Thoracic aorta (tissue), 2 donors: ENCODE measurements at regions not wholly inside any gene's neighbourhood (a gene's known extent, or its start where the extent isn't known, plus 50 kb on each side); places are given as distances from the start of the nearest gene placed in this dataset.

Source experiments
- ATAC-seq: fragments of 150-250 bp; one replicate; pipeline ENCODE4 v1.8.0; 2017; ENCODE audit warnings: low read depth; ENCODE audit not compliant: insufficient number of reproducible peaks, low FRiP score
- DNase-seq: peaks from one replicate; pipeline ENCODE4 v3.0.0-alpha.2; 2020; ENCODE audit warnings: low spot score
- H3K27ac ChIP-seq, 2 donors: fragments of 200-600 bp; sonication (generic); 1 replicate in 1 of 2; 2 replicates in 1 of 2; pipeline ENCODE4 v1.5.1; 2016; ENCODE audit warnings: mild to moderate bottlenecking in 2 of 2, moderate library complexity in 2 of 2
- H3K27me3 ChIP-seq: fragments of 200-600 bp; sonication (generic); replicated peaks from 2 replicates; pipeline ENCODE4 v1.6.0; 2016; ENCODE audit warnings: mild to moderate bottlenecking; ENCODE audit not compliant: insufficient read depth
- H3K36me3 ChIP-seq: fragments of 200-600 bp; sonication (generic); one replicate; pipeline ENCODE4 v1.5.1; 2016
- H3K4me1 ChIP-seq, 2 donors: fragments of 200-600 bp; sonication (generic); 1 replicate in 1 of 2; 2 replicates in 1 of 2; pipeline versions ENCODE4 v1.5.1 to v1.6.0; 2016; ENCODE audit warnings: low read depth in 2 of 2, mild to moderate bottlenecking in 1 of 2; ENCODE audit not compliant: control insufficient read depth in 1 of 2
- H3K4me3 ChIP-seq: fragments of 200-600 bp; sonication (generic); 2 replicates; pipeline ENCODE4 v1.5.1; 2016; ENCODE audit warnings: mild to moderate bottlenecking
- H3K9me3 ChIP-seq: fragments of 200-600 bp; sonication (generic); 2 replicates; pipeline ENCODE4 v1.5.1; 2016
- CTCF ChIP-seq: fragments of 200-600 bp; sonication (generic); IDR thresholded peaks from one replicate; pipeline ENCODE4 v1.5.1; 2019; ENCODE audit warnings: antibody characterized with exemption

DNA sequence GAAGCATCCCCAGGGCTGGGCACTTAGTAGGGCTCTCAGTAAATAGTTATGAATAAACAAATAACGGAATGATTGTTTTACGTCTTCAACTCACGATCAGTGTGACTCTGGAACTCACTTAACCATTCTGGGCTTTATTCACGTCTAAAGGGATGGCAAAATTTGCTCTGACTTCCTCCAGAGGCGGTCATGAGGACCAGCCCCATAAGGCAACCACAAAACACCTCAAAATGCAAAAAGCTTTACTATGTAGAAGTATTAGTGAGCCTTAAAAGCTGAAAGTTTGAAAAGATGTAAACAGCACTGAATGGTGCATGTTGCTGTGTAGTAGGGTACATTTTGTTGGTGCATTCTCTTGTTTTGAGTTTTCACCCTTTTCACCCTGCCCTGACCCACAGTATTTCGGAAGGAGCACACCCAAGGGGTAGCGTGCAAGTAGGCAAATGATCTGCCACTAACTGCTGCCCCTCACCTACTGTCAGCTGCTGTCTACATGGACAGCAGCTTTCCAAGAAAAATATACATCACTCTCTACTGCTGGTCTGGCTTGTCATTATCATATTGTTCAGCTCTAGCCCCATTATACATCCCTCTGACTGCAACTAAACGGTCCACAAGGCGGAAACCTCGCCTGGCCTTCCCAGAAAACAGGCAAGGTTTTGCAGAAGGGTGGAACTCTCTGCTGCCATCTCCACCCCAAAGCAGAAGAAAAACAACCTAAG is 308.5 kb upstream of the PROK2 start:
- Histone ChIP-seq H3K27me3 (no peaks in the 10 kb centered on the region), H3K9me3 (no peaks in the 10 kb centered on the region), H3K4me3 (no peak overlapping the region), H3K27ac (no peak overlapping the region), H3K4me1 (peaks cover 0 to 14% of the 10 kb centered on the region in 2 donors), H3K36me3 (no peaks in the 10 kb centered on the region)
- DNase-seq, result no peak
- ATAC-seq, result no peak
- TF ChIP-seq CTCF, result no peak

GRCh38 chr3:72092778-72093177 is 307.8 kb upstream of the PROK2 start:
- no peak for TF ChIP-seq CTCF
- no peak for ATAC-seq

DNA sequence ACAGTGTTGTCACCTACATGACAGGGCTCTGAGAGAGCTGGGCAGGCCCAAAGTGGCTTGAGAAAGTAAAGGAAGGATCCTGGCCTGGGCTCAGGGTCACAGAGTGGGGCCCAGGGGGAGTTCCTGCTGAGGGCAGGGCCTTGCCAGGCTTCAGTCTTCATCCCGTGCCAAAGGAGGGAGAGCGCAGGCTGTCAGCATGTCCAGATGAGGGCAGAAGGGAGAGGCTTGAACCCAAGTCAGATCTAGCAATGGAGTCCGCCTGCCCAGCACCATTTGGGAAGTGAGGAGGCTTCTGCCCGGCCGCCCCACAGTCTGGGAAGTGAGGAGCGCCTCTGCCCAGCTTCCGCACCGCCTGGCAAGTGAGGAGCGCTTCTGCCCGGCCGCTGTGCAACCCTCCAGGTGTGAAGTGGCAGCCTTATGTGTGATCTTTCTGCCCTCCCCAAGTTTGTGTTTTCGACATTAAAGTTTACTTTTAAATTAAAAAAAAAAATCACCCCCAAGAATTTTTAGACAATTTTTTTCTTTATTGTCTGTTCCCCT is 303.6 kb upstream of the PROK2 start:
- DNase-seq (no peak), ATAC-seq (no peak)
- H3K27me3 ChIP-seq, result no peaks in the 10 kb centered on the region
- no peaks in the 10 kb centered on the region for H3K9me3 ChIP-seq
- H3K4me3 ChIP-seq, result no peak overlapping the region
- no peak overlapping the region for H3K27ac ChIP-seq
- no peaks in the 10 kb centered on the region for H3K36me3 ChIP-seq
- H3K4me1 ChIP-seq, result no peaks in the 10 kb centered on the region
- no peak for TF ChIP-seq CTCF

More at GRCh38 chr3:72092778-72093177, 307.8 kb upstream of the PROK2 start:
- Histone ChIP-seq H3K27me3 (no peaks in the 10 kb centered on the region), H3K4me1 (peaks cover 0 to 14% of the 10 kb centered on the region in 2 donors), H3K27ac (no peak overlapping the region), H3K36me3 (no peaks in the 10 kb centered on the region), H3K4me3 (no peak overlapping the region), H3K9me3 (no peaks in the 10 kb centered on the region)
- DNase-seq, result no peak

GRCh38 chr3:72087420-72087819 is 302.5 kb upstream of the PROK2 start:
- DNase-seq (no peak), ATAC-seq (no peak)
- Histone ChIP-seq H3K4me3 (no peak overlapping the region), H3K4me1 (peaks cover 3 to 5% of the 10 kb centered on the region in 2 donors), H3K27me3 (no peaks in the 10 kb centered on the region), H3K9me3 (no peaks in the 10 kb centered on the region), H3K27ac (no peak overlapping the region), H3K36me3 (no peaks in the 10 kb centered on the region)
- no peak for TF ChIP-seq CTCF

DNA sequence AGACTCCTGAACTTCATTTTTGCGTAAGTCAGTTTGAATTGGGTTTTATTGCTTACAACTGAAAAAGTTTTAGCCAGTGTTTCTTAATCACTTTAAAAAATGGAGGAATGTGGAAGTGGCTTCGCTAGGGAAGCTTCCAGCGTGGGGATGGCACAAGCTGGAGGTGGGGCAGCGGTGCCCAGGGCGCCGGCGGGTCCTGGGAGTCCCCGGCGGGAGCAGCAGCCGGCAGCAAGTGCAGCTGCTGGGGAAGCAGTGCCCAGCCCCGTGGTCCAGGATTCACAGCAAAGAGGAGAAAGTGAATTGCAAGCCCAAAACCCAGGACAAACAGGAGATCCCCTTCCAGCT is 301.8 kb upstream of the PROK2 start:
- Histone ChIP-seq H3K4me3 (no peak overlapping the region), H3K27ac (no peak overlapping the region), H3K36me3 (no peaks in the 10 kb centered on the region), H3K4me1 (peaks cover 8 to 12% of the 10 kb centered on the region in 2 donors), H3K27me3 (no peaks in the 10 kb centered on the region), H3K9me3 (no peaks in the 10 kb centered on the region)
- no peak for TF ChIP-seq CTCF
- ATAC-seq (no peak), DNase-seq (no peak)
